ENCODE measurements at regions not wholly inside any gene's neighbourhood (a gene's known extent, or its start where the extent isn't known, plus 50 kb on each side); places are given as distances from the start of the nearest gene placed in this dataset.

- H3K27me3 ChIP-seq (ENCODE audit: control insufficient read depth in 2 of 2, insufficient read depth in 2 of 2, low read length in 2 of 2), result no peaks in the 10 kb centered on the region
- H3K4me3 Mint-ChIP-seq, result no peak overlapping the region
- H3K4me3 ChIP-seq (replicated peaks in 1 of 3; ENCODE audit: low read depth in 2 of 3, low read length in 3 of 3), result no peak overlapping the region
- no peaks in the 10 kb centered on the region for H3K36me3 Mint-ChIP-seq
- H3K4me2 ChIP-seq (replicated peaks; ENCODE audit: extremely low read depth, low read length, poor library complexity, severe bottlenecking), result no peak overlapping the region
- WGBS (ENCODE audit: insufficient coverage), result 84% methylated on average over 3 of the region's 5 CpGs
- DNase-seq, result no peak
- H3K4me1 ChIP-seq (ENCODE audit: control insufficient read depth in 1 of 2, insufficient read depth in 2 of 2, low read length in 2 of 2), result no peaks in the 10 kb centered on the region
- no peaks in the 10 kb centered on the region for H4K20me1 ChIP-seq (ENCODE audit: insufficient read depth, low read length)
- H3K9ac ChIP-seq (ENCODE audit: insufficient read depth, low read length, poor library complexity, severe bottlenecking), result no peak overlapping the region
- H3K27ac ChIP-seq (ENCODE audit: low read depth in 1 of 2, low read length in 2 of 2), result no peak overlapping the region
- no peak overlapping the region for H2AFZ ChIP-seq (ENCODE audit: insufficient read depth, low read depth, low read length, poor library complexity, severe bottlenecking)
- no peaks in the 10 kb centered on the region for H3K9me3 ChIP-seq (replicated peaks in 1 of 2; ENCODE audit: control insufficient read depth in 1 of 2, insufficient read depth in 1 of 2, low read length in 2 of 2)
- H3K27ac Mint-ChIP-seq, result no peak overlapping the region
- H3K36me3 ChIP-seq (replicated peaks in 1 of 2; ENCODE audit: control insufficient read depth in 1 of 2, insufficient read depth in 2 of 2, low read length in 2 of 2), result no peaks in the 10 kb centered on the region
- no peak for TF ChIP-seq CTCF (IDR thresholded peaks at IDR 0.05)
- H3K4me1 Mint-ChIP-seq, result no peaks in the 10 kb centered on the region
- H3K9me3 Mint-ChIP-seq, result peaks cover 0 to 3% (median 1%) of the 10 kb centered on the region in 7 donors
- no peaks in the 10 kb centered on the region for H3K27me3 Mint-ChIP-seq (ENCODE audit: low read depth in 3 of 3)
- intact Hi-C loops (cut with micrococcal nuclease), result no loop called here
- H3K79me2 ChIP-seq (ENCODE audit: insufficient read depth, low read length), result no peaks in the 10 kb centered on the region
Measured at GRCh38 chr3:21028412-21028811, 722.6 kb downstream of the ZNF385D start.

- Histone ChIP-seq H3K9ac (ENCODE audit: insufficient read depth, low read length, poor library complexity, severe bottlenecking) (no peak overlapping the region), H3K9me3 (replicated peaks in 1 of 2; ENCODE audit: control insufficient read depth in 1 of 2, insufficient read depth in 1 of 2, low read length in 2 of 2) (no peaks in the 10 kb centered on the region), H3K4me1 (ENCODE audit: control insufficient read depth in 1 of 2, insufficient read depth in 2 of 2, low read length in 2 of 2) (no peaks in the 10 kb centered on the region), H3K4me2 (replicated peaks; ENCODE audit: extremely low read depth, low read length, poor library complexity, severe bottlenecking) (no peak overlapping the region), H2AFZ (ENCODE audit: insufficient read depth, low read depth, low read length, poor library complexity, severe bottlenecking) (no peak overlapping the region), H4K20me1 (ENCODE audit: insufficient read depth, low read length) (no peaks in the 10 kb centered on the region), H3K27me3 (ENCODE audit: control insufficient read depth in 2 of 2, insufficient read depth in 2 of 2, low read length in 2 of 2) (no peaks in the 10 kb centered on the region), H3K79me2 (ENCODE audit: insufficient read depth, low read length) (no peaks in the 10 kb centered on the region), H3K36me3 (replicated peaks in 1 of 2; ENCODE audit: control insufficient read depth in 1 of 2, insufficient read depth in 2 of 2, low read length in 2 of 2) (no peaks in the 10 kb centered on the region), H3K27ac (ENCODE audit: low read depth in 1 of 2, low read length in 2 of 2) (no peak overlapping the region), H3K4me3 (replicated peaks in 1 of 3; ENCODE audit: low read depth in 2 of 3, low read length in 3 of 3) (no peak overlapping the region)
- Mint-ChIP-seq H3K27ac (no peak overlapping the region), H3K4me3 (no peak overlapping the region), H3K4me1 (no peaks in the 10 kb centered on the region), H3K36me3 (no peaks in the 10 kb centered on the region), H3K9me3 (peaks cover 0 to 3% (median 1%) of the 10 kb centered on the region in 7 donors), H3K27me3 (ENCODE audit: low read depth in 3 of 3) (no peaks in the 10 kb centered on the region)
- no peak for TF ChIP-seq CTCF (IDR thresholded peaks at IDR 0.05)
- 80% methylated on average over 1 of the region's 2 CpGs for WGBS (ENCODE audit: insufficient coverage)
- intact Hi-C loops (cut with micrococcal nuclease), result no loop called here
- DNase-seq, result no peak
Measured at GRCh38 chr3:21024563-21024962, 726.4 kb downstream of the ZNF385D start.

All from CD14-positive monocyte (primary cell).